ENCODE measurements at regions not wholly inside any gene's neighbourhood (a gene's known extent, or its start where the extent isn't known, plus 50 kb on each side); places are given as distances from the start of the nearest gene placed in this dataset.

DNA sequence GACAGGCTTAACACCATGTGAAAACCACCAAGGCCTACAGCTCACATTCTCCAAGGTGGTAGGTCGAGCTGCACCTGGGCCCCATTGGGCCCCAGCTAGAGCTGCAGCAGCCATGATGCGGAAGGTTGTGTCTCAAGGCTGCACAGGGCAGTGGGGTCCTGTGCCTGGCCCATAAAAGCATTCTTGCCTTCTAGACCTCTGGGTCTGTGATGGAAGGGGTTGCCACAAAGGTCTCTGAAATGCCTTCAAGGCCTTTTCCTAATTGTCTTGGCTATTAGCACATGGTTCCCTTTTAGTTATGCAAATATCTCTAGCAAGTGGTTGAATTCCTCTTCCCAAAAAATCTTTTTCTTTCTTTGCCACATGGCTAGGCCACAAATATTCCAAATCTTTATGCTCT is 52.5 kb upstream of the C11orf58 start:
- TF ChIP-seq ZFX (IDR thresholded peaks at IDR 0.05) = no peak
- TF ChIP-seq, protein P1, sequence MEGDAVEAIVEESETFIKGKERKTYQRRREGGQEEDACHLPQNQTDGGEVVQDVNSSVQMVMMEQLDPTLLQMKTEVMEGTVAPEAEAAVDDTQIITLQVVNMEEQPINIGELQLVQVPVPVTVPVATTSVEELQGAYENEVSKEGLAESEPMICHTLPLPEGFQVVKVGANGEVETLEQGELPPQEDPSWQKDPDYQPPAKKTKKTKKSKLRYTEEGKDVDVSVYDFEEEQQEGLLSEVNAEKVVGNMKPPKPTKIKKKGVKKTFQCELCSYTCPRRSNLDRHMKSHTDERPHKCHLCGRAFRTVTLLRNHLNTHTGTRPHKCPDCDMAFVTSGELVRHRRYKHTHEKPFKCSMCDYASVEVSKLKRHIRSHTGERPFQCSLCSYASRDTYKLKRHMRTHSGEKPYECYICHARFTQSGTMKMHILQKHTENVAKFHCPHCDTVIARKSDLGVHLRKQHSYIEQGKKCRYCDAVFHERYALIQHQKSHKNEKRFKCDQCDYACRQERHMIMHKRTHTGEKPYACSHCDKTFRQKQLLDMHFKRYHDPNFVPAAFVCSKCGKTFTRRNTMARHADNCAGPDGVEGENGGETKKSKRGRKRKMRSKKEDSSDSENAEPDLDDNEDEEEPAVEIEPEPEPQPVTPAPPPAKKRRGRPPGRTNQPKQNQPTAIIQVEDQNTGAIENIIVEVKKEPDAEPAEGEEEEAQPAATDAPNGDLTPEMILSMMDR (conservative IDR thresholded peaks at IDR 0.05) = no peak
- no peak overlapping the region for H3K27ac ChIP-seq

DNA sequence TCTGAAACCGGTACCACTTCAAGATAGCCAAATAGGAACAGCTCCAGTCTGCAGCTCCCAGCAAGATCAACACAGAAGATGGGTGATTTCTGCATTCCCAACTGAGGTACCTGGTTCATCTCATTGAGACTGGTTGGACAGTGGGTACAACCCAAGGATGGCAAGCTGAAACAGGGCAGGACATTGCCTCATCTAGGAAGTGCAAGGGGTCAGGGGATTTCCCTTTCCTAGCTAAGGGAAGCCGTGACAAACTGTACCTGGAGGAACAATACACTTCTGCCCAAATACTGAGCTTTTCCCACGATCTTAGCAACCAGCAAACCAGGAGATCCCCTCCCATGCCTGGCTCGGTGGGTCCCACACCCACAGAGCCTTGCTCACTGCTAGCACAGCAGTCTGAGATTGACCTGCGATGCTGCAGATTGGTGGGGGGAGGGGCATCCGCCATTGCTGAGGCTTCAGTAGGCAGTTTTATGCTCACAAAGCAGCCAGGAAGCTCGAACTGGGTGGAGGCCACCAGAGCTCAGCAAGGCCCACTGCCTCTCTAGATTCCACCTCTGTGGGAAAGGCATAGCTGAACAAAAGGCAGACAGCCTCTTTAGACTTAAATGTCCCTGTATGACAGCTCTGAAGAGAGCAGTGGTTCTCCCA is 59.9 kb upstream of the C11orf58 start:
- no peak overlapping the region for H3K27ac ChIP-seq
- TF ChIP-seq, protein P1 (conservative IDR thresholded peaks at IDR 0.05) = no peak
- no peak for TF ChIP-seq ZFX (IDR thresholded peaks at IDR 0.05)

DNA sequence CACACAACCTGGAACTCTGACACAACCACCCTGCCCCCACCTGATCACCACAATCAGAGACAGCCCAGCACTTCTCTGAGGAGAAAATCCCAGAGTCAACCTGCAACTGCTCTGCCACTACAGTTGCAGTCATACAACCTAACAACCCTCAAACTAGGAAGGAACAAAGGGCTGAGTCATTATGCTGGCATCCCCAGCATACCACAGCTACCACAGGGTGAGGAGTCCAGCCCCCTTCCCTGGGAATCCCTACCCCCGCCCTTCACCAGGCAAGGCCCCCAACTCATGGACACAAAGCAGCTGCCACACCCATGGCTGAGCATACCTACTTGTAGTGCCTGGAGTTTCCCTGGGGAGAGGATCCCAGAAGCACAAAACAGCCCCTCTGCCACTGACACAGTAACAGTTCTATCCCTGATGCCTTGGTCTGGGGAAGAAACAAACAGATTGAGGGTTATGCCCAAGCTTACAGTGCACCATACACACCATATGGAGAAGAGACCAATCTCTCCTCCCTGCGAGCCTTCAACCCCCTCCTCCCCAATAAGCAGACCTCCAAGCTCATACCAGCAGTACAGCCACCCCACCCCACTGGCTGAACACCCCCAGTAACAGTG is 68.5 kb upstream of the C11orf58 start:
- TF ChIP-seq, protein P1 (conservative IDR thresholded peaks at IDR 0.05) = no peak

DNA sequence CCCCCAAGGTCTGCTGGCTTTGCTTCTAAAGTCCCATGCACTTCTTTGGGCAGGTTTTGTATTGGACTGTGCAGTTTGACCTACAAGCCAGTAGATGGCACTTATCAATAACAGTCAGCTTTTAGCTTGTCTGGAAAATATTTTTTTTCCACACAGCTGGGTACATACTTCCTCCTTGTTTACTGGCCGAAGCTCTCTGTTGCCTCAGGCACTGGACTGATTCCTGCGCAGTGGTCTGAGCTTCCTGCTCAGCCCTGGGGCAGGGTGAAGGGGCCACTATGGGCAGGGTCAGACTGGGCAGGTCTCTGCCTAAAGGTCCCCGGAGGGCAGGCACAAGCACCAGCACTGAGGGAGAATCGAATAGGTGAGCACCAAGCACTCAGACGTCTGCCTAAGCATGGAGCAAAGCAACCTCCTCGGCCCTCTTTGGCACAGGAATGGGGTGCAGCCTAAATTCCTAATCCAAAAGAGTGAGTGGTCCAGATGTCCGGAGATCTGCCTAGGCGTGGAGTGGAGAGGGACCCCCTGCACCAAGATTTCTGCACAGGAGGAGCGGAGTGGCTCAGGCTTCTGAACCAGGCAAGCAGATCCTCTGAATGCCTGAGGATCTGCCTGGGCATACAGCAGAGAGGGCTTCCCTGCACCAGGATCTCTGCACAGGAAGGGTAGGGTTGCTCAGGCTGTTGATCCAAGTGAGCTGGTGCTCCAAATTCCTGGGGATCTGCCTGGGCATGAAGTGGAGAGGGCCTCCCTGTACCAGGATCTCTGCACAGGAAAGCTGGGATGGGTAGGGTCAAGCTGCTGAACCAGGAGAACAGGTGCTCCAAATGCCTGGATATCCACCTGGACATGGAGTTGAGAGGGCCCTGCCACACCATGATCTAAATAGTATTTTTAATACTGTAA is 105.9 kb upstream of the C11orf58 start:
- TF ChIP-seq, protein P1 (conservative IDR thresholded peaks at IDR 0.05) = peak; percentile 83
- TF ChIP-seq ZFX (IDR thresholded peaks at IDR 0.05) = no peak
- peak overlapping the region; percentile 3; the same call in 1 of the 2 replicates for H3K27ac ChIP-seq

More for the DNA sequence above, 68.5 kb upstream of the C11orf58 start:
- no peak overlapping the region for H3K27ac ChIP-seq

DNA sequence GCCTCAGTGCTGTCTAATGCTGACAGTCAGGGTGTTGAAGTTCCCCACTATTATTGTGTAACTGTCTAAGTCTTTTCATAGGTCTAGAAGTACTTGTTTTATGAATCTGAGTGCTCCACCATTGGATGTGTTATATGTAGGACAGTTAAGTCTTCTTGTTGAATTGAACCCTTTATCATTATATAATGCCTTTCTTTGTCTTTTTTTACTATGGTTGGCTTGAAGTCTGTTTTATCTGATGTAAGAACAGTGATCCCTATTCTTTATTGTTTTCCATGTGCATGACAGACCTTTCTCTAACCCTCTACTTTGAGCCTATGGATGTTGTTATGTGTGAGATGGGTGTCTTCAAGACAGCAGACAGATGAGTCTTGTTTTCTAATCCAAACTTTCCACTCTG is 107.8 kb upstream of the C11orf58 start:
- H3K27ac ChIP-seq = no peak overlapping the region
- TF ChIP-seq, protein P1 (conservative IDR thresholded peaks at IDR 0.05) = no peak
- TF ChIP-seq ZFX (IDR thresholded peaks at IDR 0.05) = no peak

DNA sequence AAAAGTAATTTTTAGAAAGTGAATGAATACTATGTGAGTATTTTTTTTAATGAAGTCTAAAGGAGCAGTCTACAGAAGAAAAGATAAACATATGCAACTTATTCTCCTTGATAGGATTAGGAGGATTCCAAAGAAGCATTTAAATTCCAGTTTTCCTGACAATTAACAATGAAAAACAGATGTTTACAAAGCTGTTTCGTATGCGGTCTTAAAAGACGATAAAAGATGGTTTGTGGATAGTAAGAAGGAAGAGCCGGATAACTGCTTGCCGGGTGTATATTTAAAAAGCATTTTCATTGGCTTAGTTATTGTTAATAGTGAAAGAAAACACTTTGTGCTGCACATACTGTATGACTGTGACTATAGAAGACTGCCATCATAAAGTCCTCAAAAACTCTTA is 120.0 kb upstream of the C11orf58 start:
- TF ChIP-seq, protein P1 (conservative IDR thresholded peaks at IDR 0.05) = no peak
- no peak for TF ChIP-seq ZFX (IDR thresholded peaks at IDR 0.05)

DNA sequence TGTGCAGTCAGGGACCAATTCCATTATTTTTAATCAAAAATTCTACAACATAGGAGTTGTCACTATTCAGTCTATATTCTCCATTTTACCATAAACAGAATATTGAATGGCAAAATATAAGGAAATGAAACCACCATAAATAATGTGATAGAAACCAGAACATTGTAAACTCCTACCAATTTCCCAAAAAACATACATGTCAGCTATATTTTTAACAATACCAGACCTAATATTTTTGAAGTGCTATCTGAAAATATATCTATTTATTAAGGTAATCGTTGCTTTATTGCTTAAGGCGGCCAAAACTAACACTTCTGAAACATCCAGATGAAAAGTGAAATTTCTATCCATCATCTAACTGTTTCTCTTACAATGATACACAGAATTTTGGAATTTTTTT is 123.0 kb upstream of the C11orf58 start:
- H3K27ac ChIP-seq = no peak overlapping the region
- no peak for TF ChIP-seq ZFX (IDR thresholded peaks at IDR 0.05)
- TF ChIP-seq, protein P1 (conservative IDR thresholded peaks at IDR 0.05) = no peak

More for the DNA sequence above, 120.0 kb upstream of the C11orf58 start:
- no peak overlapping the region for H3K27ac ChIP-seq
